ENCODE measurements at regions not wholly inside any gene's neighbourhood (a gene's known extent, or its start where the extent isn't known, plus 50 kb on each side); places are given as distances from the start of the nearest gene placed in this dataset.

DNA sequence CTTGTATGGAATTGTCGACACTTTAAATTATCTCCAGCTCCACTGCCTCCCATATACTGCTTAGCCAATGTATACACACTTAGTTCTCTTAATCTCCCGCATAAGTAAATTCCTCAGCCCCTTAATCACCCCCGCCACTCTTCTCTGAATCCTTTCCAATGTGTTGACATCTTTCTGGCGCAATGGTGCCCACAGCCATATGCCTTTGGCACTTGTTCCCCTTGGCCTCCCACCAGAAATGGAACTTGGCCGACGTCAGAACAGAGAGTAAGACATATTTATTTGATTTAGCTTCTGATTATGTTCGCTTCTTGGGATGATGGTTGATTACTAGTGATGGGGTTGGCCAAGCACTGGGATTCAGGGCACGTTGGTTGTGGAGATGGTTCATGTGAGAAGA, 1089.3 kb upstream of the CELF4 start:
- Histone ChIP-seq H3K27ac (ENCODE audit: low read depth in 1 of 2, low read length in 2 of 2) (no peak overlapping the region), H3K4me1 (ENCODE audit: control insufficient read depth in 4 of 4, insufficient read depth in 4 of 4, low read length in 3 of 4) (no peaks in the 10 kb centered on the region)

DNA sequence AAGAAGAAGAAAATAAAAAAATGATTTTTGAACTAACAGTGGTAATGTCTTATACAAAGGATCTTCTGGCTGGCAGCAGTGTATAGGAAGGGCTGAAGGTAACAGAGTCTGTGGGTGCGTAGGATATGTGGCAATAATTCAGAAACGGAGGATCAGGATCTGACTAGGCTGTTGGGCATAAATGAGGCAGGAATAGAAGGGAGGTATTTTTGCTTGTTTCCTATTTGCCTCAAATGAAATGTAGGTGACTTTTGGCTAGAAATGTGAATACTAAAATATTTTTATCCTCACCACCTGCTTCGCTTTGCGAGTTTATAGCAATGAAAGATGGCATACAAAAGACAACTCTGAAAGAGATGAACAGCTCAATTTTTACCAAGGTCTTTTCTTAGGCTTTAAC, 1086.1 kb upstream of the CELF4 start:
- Histone ChIP-seq H3K9me3 (ENCODE audit: control insufficient read depth in 4 of 4, low read length in 3 of 4) (no peaks in the 10 kb centered on the region), H3K4me1 (ENCODE audit: control insufficient read depth in 4 of 4, insufficient read depth in 4 of 4, low read length in 3 of 4) (no peaks in the 10 kb centered on the region), H3K36me3 (ENCODE audit: control insufficient read depth in 4 of 4, insufficient read depth in 3 of 4, low read depth in 1 of 4, low read length in 3 of 4) (no peaks in the 10 kb centered on the region), H3K27ac (ENCODE audit: low read depth in 1 of 2, low read length in 2 of 2) (no peak overlapping the region), H3K4me3 (ENCODE audit: low read depth in 1 of 3, low read length in 3 of 3) (no peak overlapping the region), H3K9ac (ENCODE audit: low read depth in 1 of 2, low read length in 2 of 2) (no peak overlapping the region), H3K27me3 (ENCODE audit: control insufficient read depth in 4 of 4, insufficient read depth in 4 of 4, low read length in 3 of 4) (no peaks in the 10 kb centered on the region)
- DNase-seq (ENCODE audit: low spot score), result no peak
- WGBS, result 78% methylated on average over 4 of the region's 4 CpGs
- no peak for TF ChIP-seq HNF4G (IDR thresholded peaks at IDR 0.05)
- TF ChIP-seq EGR1 (IDR thresholded peaks at IDR 0.05; ENCODE audit: low read depth in 2 of 2), result no peak
- no peak for TF ChIP-seq FOXA2 (IDR thresholded peaks at IDR 0.05)
- TF ChIP-seq SP1 (IDR thresholded peaks at IDR 0.05), result no peak
- TF ChIP-seq FOXA1 (IDR thresholded peaks at IDR 0.05), result no peak
- TF ChIP-seq TAF1 (conservative IDR thresholded peaks at IDR 0.05), result no peak
- TF ChIP-seq, protein P1, sequence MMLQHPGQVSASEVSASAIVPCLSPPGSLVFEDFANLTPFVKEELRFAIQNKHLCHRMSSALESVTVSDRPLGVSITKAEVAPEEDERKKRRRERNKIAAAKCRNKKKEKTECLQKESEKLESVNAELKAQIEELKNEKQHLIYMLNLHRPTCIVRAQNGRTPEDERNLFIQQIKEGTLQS (IDR thresholded peaks at IDR 0.05), result no peak
- TF ChIP-seq NR2F2 (IDR thresholded peaks at IDR 0.05), result no peak
- TF ChIP-seq, protein P2, sequence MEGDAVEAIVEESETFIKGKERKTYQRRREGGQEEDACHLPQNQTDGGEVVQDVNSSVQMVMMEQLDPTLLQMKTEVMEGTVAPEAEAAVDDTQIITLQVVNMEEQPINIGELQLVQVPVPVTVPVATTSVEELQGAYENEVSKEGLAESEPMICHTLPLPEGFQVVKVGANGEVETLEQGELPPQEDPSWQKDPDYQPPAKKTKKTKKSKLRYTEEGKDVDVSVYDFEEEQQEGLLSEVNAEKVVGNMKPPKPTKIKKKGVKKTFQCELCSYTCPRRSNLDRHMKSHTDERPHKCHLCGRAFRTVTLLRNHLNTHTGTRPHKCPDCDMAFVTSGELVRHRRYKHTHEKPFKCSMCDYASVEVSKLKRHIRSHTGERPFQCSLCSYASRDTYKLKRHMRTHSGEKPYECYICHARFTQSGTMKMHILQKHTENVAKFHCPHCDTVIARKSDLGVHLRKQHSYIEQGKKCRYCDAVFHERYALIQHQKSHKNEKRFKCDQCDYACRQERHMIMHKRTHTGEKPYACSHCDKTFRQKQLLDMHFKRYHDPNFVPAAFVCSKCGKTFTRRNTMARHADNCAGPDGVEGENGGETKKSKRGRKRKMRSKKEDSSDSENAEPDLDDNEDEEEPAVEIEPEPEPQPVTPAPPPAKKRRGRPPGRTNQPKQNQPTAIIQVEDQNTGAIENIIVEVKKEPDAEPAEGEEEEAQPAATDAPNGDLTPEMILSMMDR (IDR thresholded peaks at IDR 0.05; ENCODE audit: low read depth, low read length, missing input control), result no peak
- no peak for TF ChIP-seq RXRA (IDR thresholded peaks at IDR 0.05)

More for the DNA sequence above, 1089.3 kb upstream of the CELF4 start:
- WGBS, result 71% methylated on average over 8 of the region's 8 CpGs
- H3K9me3 ChIP-seq (ENCODE audit: control insufficient read depth in 4 of 4, low read length in 3 of 4), result no peaks in the 10 kb centered on the region
- no peak overlapping the region for H3K9ac ChIP-seq (ENCODE audit: low read depth in 1 of 2, low read length in 2 of 2)
- no peaks in the 10 kb centered on the region for H3K36me3 ChIP-seq (ENCODE audit: control insufficient read depth in 4 of 4, insufficient read depth in 3 of 4, low read depth in 1 of 4, low read length in 3 of 4)
- DNase-seq (ENCODE audit: low spot score), result no peak
- TF ChIP-seq RXRA (IDR thresholded peaks at IDR 0.05) (no peak), NR2F2 (IDR thresholded peaks at IDR 0.05) (no peak), FOXA2 (IDR thresholded peaks at IDR 0.05) (no peak), YY1 (IDR thresholded peaks at IDR 0.05) (no peak), EGR1 (IDR thresholded peaks at IDR 0.05; ENCODE audit: low read depth in 2 of 2) (no peak), SP1 (IDR thresholded peaks at IDR 0.05) (no peak), TAF1 (conservative IDR thresholded peaks at IDR 0.05) (no peak), GABPA (IDR thresholded peaks at IDR 0.05 in 1 of 2, conservative IDR thresholded peaks at IDR 0.05 in 1 of 2) (no peak), FOXA1 (IDR thresholded peaks at IDR 0.05) (no peak), HNF4G (IDR thresholded peaks at IDR 0.05) (no peak), JUND (IDR thresholded peaks at IDR 0.05) (no peak), HNF4A (conservative IDR thresholded peaks at IDR 0.05) (no peak), RAD21 (IDR thresholded peaks at IDR 0.05) (no peak)
- TF ChIP-seq, protein P2 (IDR thresholded peaks at IDR 0.05; ENCODE audit: low read depth, low read length, missing input control), result no peak
- TF ChIP-seq, protein P1 (IDR thresholded peaks at IDR 0.05), result no peak
- TF ChIP-seq, protein P3, sequence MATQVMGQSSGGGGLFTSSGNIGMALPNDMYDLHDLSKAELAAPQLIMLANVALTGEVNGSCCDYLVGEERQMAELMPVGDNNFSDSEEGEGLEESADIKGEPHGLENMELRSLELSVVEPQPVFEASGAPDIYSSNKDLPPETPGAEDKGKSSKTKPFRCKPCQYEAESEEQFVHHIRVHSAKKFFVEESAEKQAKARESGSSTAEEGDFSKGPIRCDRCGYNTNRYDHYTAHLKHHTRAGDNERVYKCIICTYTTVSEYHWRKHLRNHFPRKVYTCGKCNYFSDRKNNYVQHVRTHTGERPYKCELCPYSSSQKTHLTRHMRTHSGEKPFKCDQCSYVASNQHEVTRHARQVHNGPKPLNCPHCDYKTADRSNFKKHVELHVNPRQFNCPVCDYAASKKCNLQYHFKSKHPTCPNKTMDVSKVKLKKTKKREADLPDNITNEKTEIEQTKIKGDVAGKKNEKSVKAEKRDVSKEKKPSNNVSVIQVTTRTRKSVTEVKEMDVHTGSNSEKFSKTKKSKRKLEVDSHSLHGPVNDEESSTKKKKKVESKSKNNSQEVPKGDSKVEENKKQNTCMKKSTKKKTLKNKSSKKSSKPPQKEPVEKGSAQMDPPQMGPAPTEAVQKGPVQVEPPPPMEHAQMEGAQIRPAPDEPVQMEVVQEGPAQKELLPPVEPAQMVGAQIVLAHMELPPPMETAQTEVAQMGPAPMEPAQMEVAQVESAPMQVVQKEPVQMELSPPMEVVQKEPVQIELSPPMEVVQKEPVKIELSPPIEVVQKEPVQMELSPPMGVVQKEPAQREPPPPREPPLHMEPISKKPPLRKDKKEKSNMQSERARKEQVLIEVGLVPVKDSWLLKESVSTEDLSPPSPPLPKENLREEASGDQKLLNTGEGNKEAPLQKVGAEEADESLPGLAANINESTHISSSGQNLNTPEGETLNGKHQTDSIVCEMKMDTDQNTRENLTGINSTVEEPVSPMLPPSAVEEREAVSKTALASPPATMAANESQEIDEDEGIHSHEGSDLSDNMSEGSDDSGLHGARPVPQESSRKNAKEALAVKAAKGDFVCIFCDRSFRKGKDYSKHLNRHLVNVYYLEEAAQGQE (IDR thresholded peaks at IDR 0.05), result no peak
- TF ChIP-seq, protein P4, sequence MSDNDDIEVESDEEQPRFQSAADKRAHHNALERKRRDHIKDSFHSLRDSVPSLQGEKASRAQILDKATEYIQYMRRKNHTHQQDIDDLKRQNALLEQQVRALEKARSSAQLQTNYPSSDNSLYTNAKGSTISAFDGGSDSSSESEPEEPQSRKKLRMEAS (IDR thresholded peaks at IDR 0.05), result no peak
- TF ChIP-seq, protein P5, sequence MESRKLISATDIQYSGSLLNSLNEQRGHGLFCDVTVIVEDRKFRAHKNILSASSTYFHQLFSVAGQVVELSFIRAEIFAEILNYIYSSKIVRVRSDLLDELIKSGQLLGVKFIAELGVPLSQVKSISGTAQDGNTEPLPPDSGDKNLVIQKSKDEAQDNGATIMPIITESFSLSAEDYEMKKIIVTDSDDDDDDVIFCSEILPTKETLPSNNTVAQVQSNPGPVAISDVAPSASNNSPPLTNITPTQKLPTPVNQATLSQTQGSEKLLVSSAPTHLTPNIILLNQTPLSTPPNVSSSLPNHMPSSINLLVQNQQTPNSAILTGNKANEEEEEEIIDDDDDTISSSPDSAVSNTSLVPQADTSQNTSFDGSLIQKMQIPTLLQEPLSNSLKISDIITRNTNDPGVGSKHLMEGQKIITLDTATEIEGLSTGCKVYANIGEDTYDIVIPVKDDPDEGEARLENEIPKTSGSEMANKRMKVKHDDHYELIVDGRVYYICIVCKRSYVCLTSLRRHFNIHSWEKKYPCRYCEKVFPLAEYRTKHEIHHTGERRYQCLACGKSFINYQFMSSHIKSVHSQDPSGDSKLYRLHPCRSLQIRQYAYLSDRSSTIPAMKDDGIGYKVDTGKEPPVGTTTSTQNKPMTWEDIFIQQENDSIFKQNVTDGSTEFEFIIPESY (IDR thresholded peaks at IDR 0.05), result no peak
- H3K4me3 ChIP-seq (ENCODE audit: low read depth in 1 of 3, low read length in 3 of 3), result no peak overlapping the region
- no peaks in the 10 kb centered on the region for H3K27me3 ChIP-seq (ENCODE audit: control insufficient read depth in 4 of 4, insufficient read depth in 4 of 4, low read length in 3 of 4)

Data from liver (tissue), 8 donors.